Common myeloid progenitor, CD34-positive (primary cell): ENCODE measurements at regions not wholly inside any gene's neighbourhood (a gene's known extent, or its start where the extent isn't known, plus 50 kb on each side); places are given as distances from the start of the nearest gene placed in this dataset.
"Not testable (repeated sequence)": the region's sequence is repeated elsewhere in the genome, so short reads cannot be mapped to it uniquely, and the experiment has no call there.

ENCODE experiments used
- CTCF ChIA-PET: fragments of 350-600 bp; sonication (Branson Sonifier 250); formaldehyde crosslinking; loops from one replicate; lab custom pipeline; 2021; ENCODE audit warnings: antibody characterized with exemption; lab: Charles Lee
- POLR2A ChIA-PET: fragments of 350-600 bp; sonication (Branson Sonifier 250); formaldehyde crosslinking; loops from one replicate; lab custom pipeline; 2021; ENCODE audit warnings: antibody characterized with exemption; lab: Charles Lee
- DNase-seq, 3 donors: peaks; one replicate each; pipeline versions ENCODE4 v3.0.0 to v3.0.0-alpha.2; 2013
- H3K27ac ChIP-seq, 2 experiments: 1 replicate in 1 of 2; 2 replicates in 1 of 2; pipeline ENCODE4 v1.7.0; 2013; ENCODE audit warnings: inconsistent platforms in 2 of 2, low read length in 2 of 2, mild to moderate bottlenecking in 2 of 2, low read depth in 1 of 2, moderate library complexity in 1 of 2; ENCODE audit not compliant: severe bottlenecking in 2 of 2, insufficient read depth in 1 of 2, poor library complexity in 1 of 2
- H3K27me3 ChIP-seq, 5 experiments: replicated peaks in 2 of 5; 1 replicate in 3 of 5; 2 replicates in 2 of 5; pipeline versions ENCODE4 v1.6.1 to v1.7.0; 2013; ENCODE audit warnings: low read length in 4 of 5, mild to moderate bottlenecking in 2 of 5, moderate library complexity in 2 of 5, inconsistent platforms in 1 of 5; ENCODE audit not compliant: insufficient read depth in 5 of 5, control insufficient read depth in 4 of 5
- H3K36me3 ChIP-seq, 4 experiments: 1 replicate in 2 of 4; 2 replicates in 2 of 4; pipeline versions ENCODE4 v1.6.1 to v1.7.0; 2013; ENCODE audit warnings: low read length in 3 of 4, control low read depth in 1 of 4, mild to moderate bottlenecking in 1 of 4; ENCODE audit not compliant: control insufficient read depth in 4 of 4, insufficient read depth in 4 of 4
- H3K4me1 ChIP-seq, 4 experiments: 1 replicate in 3 of 4; 2 replicates in 1 of 4; pipeline versions ENCODE4 v1.6.1 to v1.7.1; 2013; ENCODE audit warnings: low read length in 3 of 4, mild to moderate bottlenecking in 3 of 4, control low read depth in 1 of 4, inconsistent platforms in 1 of 4, moderate library complexity in 1 of 4; ENCODE audit not compliant: control insufficient read depth in 4 of 4, insufficient read depth in 4 of 4; ENCODE audit errors: control extremely low read depth in 1 of 4
- H3K4me3 ChIP-seq, 7 experiments: 1 replicate in 4 of 7; 2 replicates in 3 of 7; pipeline versions ENCODE4 v1.5.1 to v1.7.0; 2013; ENCODE audit warnings: mild to moderate bottlenecking in 7 of 7, low read length in 6 of 7, moderate library complexity in 6 of 7, inconsistent platforms in 2 of 7, low read depth in 2 of 7, control low read depth in 1 of 7; ENCODE audit not compliant: insufficient read depth in 4 of 7, control insufficient read depth in 1 of 7; ENCODE audit errors: extremely low read depth in 1 of 7
- H3K9me3 ChIP-seq, 5 experiments: 1 replicate in 4 of 5; 2 replicates in 1 of 5; pipeline versions ENCODE4 v1.6.1 to v1.7.1; 2013; ENCODE audit warnings: low read length in 4 of 5, mild to moderate bottlenecking in 2 of 5, inconsistent platforms in 1 of 5, low read depth in 1 of 5, moderate library complexity in 1 of 5; ENCODE audit not compliant: control insufficient read depth in 4 of 5, insufficient read depth in 2 of 5; ENCODE audit errors: control extremely low read depth in 1 of 5
- WGBS: methylation state at CpG from one replicate; pipeline ENCODE4 v1.1.5; 2013; ENCODE audit not compliant: insufficient coverage; 5-methylcytosine and 5-hydroxymethylcytosine counted together

GRCh38 chr4:60729764-60730163 lies 470.4 kb upstream of the ADGRL3 start:
- H3K36me3 ChIP-seq, H3K27ac ChIP-seq, POLR2A ChIA-PET, H3K27me3 ChIP-seq, DNase-seq, H3K4me3 ChIP-seq, H3K4me1 ChIP-seq, H3K9me3 ChIP-seq, CTCF ChIA-PET: not testable (repeated sequence)
- WGBS, result no CpG with 5 or more reads among the region's 3 CpGs

- Histone ChIP-seq H3K4me1 (no peaks in the 10 kb centered on the region), H3K4me3 (no peak overlapping the region), H3K9me3 (no peaks in the 10 kb centered on the region), H3K27ac (no peak overlapping the region), H3K27me3 (no peaks in the 10 kb centered on the region), H3K36me3 (no peaks in the 10 kb centered on the region)
- DNase-seq, result no peak
- WGBS, result no CpG with 5 or more reads among the region's 2 CpGs
- CTCF ChIA-PET, result no interaction called here
- POLR2A ChIA-PET, result no interaction called here
These were observed 462.3 kb upstream of the ADGRL3 start for GRCh38 chr4:60737858-60738257.

GRCh38 chr4:60743654-60744053 lies 456.5 kb upstream of the ADGRL3 start:
- CTCF ChIA-PET, result no interaction called here
- H3K9me3 ChIP-seq, result no peaks in the 10 kb centered on the region
- no peak overlapping the region for H3K27ac ChIP-seq
- POLR2A ChIA-PET, result no interaction called here
- H3K4me1 ChIP-seq, result no peaks in the 10 kb centered on the region
- DNase-seq, result no peak
- H3K27me3 ChIP-seq, result no peaks in the 10 kb centered on the region
- no peaks in the 10 kb centered on the region for H3K36me3 ChIP-seq
- no peak overlapping the region for H3K4me3 ChIP-seq
- no CpG with 5 or more reads among the region's 1 CpG for WGBS

- Histone ChIP-seq H3K4me1 (no peaks in the 10 kb centered on the region), H3K27ac (no peak overlapping the region), H3K36me3 (no peaks in the 10 kb centered on the region), H3K27me3 (no peaks in the 10 kb centered on the region), H3K9me3 (no peaks in the 10 kb centered on the region), H3K4me3 (no peak overlapping the region)
- no peak for DNase-seq
- 57% methylated on average over 2 of the region's 2 CpGs for WGBS
- POLR2A ChIA-PET, result no interaction called here
- CTCF ChIA-PET, result no interaction called here
These were observed 455.4 kb upstream of the ADGRL3 start for GRCh38 chr4:60744767-60745166.

- H3K27me3 ChIP-seq, result no peaks in the 10 kb centered on the region
- no peaks in the 10 kb centered on the region for H3K4me1 ChIP-seq
- H3K36me3 ChIP-seq, result no peaks in the 10 kb centered on the region
- H3K4me3 ChIP-seq, result no peak overlapping the region
- no peak for DNase-seq
- WGBS, result no CpG with 5 or more reads among the region's 3 CpGs
- ChIA-PET CTCF (no interaction called here), POLR2A (no interaction called here)
- H3K9me3 ChIP-seq, result no peaks in the 10 kb centered on the region
- no peak overlapping the region for H3K27ac ChIP-seq
These were observed 454.1 kb upstream of the ADGRL3 start for GRCh38 chr4:60745800-60746571.

GRCh38 chr4:60750962-60751361 lies 449.2 kb upstream of the ADGRL3 start:
- ChIA-PET CTCF (no interaction called here), POLR2A (no interaction called here)
- Histone ChIP-seq H3K9me3 (no peaks in the 10 kb centered on the region), H3K4me1 (no peaks in the 10 kb centered on the region), H3K36me3 (no peaks in the 10 kb centered on the region), H3K27me3 (no peaks in the 10 kb centered on the region), H3K27ac (no peak overlapping the region), H3K4me3 (no peak overlapping the region)
- no CpG with 5 or more reads among the region's 4 CpGs for WGBS
- DNase-seq, result no peak

GRCh38 chr4:60757986-60758680 lies 442.0 kb upstream of the ADGRL3 start:
- no peak for DNase-seq
- ChIA-PET CTCF (no interaction called here), POLR2A (no interaction called here)
- Histone ChIP-seq H3K27me3 (no peaks in the 10 kb centered on the region), H3K9me3 (peaks cover 0 to 1% (median 0%) of the 10 kb centered on the region in 5 experiments), H3K4me1 (no peaks in the 10 kb centered on the region), H3K36me3 (no peaks in the 10 kb centered on the region), H3K4me3 (no peak overlapping the region), H3K27ac (no peak overlapping the region)
- 100% methylated on average over 1 of the region's 1 CpG for WGBS
